ENCODE measurements at regions not wholly inside any gene's neighbourhood (a gene's known extent, or its start where the extent isn't known, plus 50 kb on each side); places are given as distances from the start of the nearest gene placed in this dataset.

GRCh38 chr10:24035761-24036160, 173.2 kb upstream of the KIAA1217 start:
- Histone ChIP-seq H3K9me3 (ENCODE audit: control insufficient read depth, insufficient read depth, low read length) (peaks cover 4% of the 10 kb centered on the region), H3K27ac (ENCODE audit: low read length) (no peak overlapping the region), H3K36me3 (ENCODE audit: control insufficient read depth, insufficient read depth, low read length) (no peaks in the 10 kb centered on the region), H3K27me3 (ENCODE audit: control insufficient read depth, insufficient read depth, low read length) (no peaks in the 10 kb centered on the region), H3K4me3 (ENCODE audit: low read length) (no peak overlapping the region), H3K4me1 (ENCODE audit: control insufficient read depth, insufficient read depth, low read length) (no peaks in the 10 kb centered on the region)
- intact Hi-C loops (cut with micrococcal nuclease), result no loop called here
- H3K36me3 Mint-ChIP-seq, result no peaks in the 10 kb centered on the region
- ATAC-seq (no peak), DNase-seq (no peak)
- peaks cover 5 to 19% of the 10 kb centered on the region in 2 donors for H3K9me3 Mint-ChIP-seq
- no peak overlapping the region for H3K27ac Mint-ChIP-seq
- H3K4me3 Mint-ChIP-seq, result no peak overlapping the region
- TF ChIP-seq CTCF (IDR thresholded peaks at IDR 0.05), result no peak
- 85% methylated on average over 4 of the region's 4 CpGs for WGBS (ENCODE audit: insufficient coverage)
- H3K4me1 Mint-ChIP-seq, result no peaks in the 10 kb centered on the region
- no peaks in the 10 kb centered on the region for H3K27me3 Mint-ChIP-seq (ENCODE audit: low read depth in 2 of 2)

- no peak for TF ChIP-seq CTCF (IDR thresholded peaks at IDR 0.05)
- Mint-ChIP-seq H3K9me3 (peaks cover 5 to 19% of the 10 kb centered on the region in 2 donors), H3K4me3 (no peak overlapping the region)
Measured at GRCh38 chr10:24039315-24039714, 169.6 kb upstream of the KIAA1217 start.

GRCh38 chr10:24039897-24040296, 169.0 kb upstream of the KIAA1217 start:
- ATAC-seq (no peak), DNase-seq (no peak)
- Mint-ChIP-seq H3K36me3 (no peaks in the 10 kb centered on the region), H3K9me3 (peaks cover 5 to 19% of the 10 kb centered on the region in 2 donors), H3K4me3 (no peak overlapping the region), H3K27me3 (ENCODE audit: low read depth in 2 of 2) (no peaks in the 10 kb centered on the region), H3K4me1 (no peaks in the 10 kb centered on the region), H3K27ac (no peak overlapping the region)
- H3K9me3 ChIP-seq (ENCODE audit: control insufficient read depth, insufficient read depth, low read length), result peaks cover 4% of the 10 kb centered on the region
- WGBS (ENCODE audit: insufficient coverage), result 76% methylated on average over 3 of the region's 3 CpGs
- H3K4me1 ChIP-seq (ENCODE audit: control insufficient read depth, insufficient read depth, low read length), result no peaks in the 10 kb centered on the region
- no peaks in the 10 kb centered on the region for H3K27me3 ChIP-seq (ENCODE audit: control insufficient read depth, insufficient read depth, low read length)
- intact Hi-C loops (cut with micrococcal nuclease), result no loop called here
- no peaks in the 10 kb centered on the region for H3K36me3 ChIP-seq (ENCODE audit: control insufficient read depth, insufficient read depth, low read length)
- no peak overlapping the region for H3K27ac ChIP-seq (ENCODE audit: low read length)
- no peak for TF ChIP-seq CTCF (IDR thresholded peaks at IDR 0.05)
- no peak overlapping the region for H3K4me3 ChIP-seq (ENCODE audit: low read length)

More at GRCh38 chr10:24039315-24039714, 169.6 kb upstream of the KIAA1217 start:
- DNase-seq (no peak), ATAC-seq (no peak)
- Mint-ChIP-seq H3K27me3 (ENCODE audit: low read depth in 2 of 2) (no peaks in the 10 kb centered on the region), H3K27ac (no peak overlapping the region), H3K4me1 (no peaks in the 10 kb centered on the region), H3K36me3 (no peaks in the 10 kb centered on the region)
- Histone ChIP-seq H3K27me3 (ENCODE audit: control insufficient read depth, insufficient read depth, low read length) (no peaks in the 10 kb centered on the region), H3K36me3 (ENCODE audit: control insufficient read depth, insufficient read depth, low read length) (no peaks in the 10 kb centered on the region), H3K9me3 (ENCODE audit: control insufficient read depth, insufficient read depth, low read length) (peaks cover 4% of the 10 kb centered on the region), H3K4me3 (ENCODE audit: low read length) (no peak overlapping the region), H3K27ac (ENCODE audit: low read length) (no peak overlapping the region), H3K4me1 (ENCODE audit: control insufficient read depth, insufficient read depth, low read length) (no peaks in the 10 kb centered on the region)
- 86% methylated on average over 4 of the region's 5 CpGs for WGBS (ENCODE audit: insufficient coverage)
- intact Hi-C loops (cut with micrococcal nuclease), result no loop called here

GRCh38 chr10:24041034-24041433, 167.9 kb upstream of the KIAA1217 start:
- no peak overlapping the region for H3K4me3 Mint-ChIP-seq
- no peak overlapping the region for H3K4me3 ChIP-seq (ENCODE audit: low read length)
- H3K27me3 ChIP-seq (ENCODE audit: control insufficient read depth, insufficient read depth, low read length), result no peaks in the 10 kb centered on the region
- no peak overlapping the region for H3K27ac Mint-ChIP-seq
- H3K4me1 Mint-ChIP-seq, result no peaks in the 10 kb centered on the region
- no peak for TF ChIP-seq CTCF (IDR thresholded peaks at IDR 0.05)
- no peaks in the 10 kb centered on the region for H3K36me3 Mint-ChIP-seq
- H3K27ac ChIP-seq (ENCODE audit: low read length), result no peak overlapping the region
- peaks cover under 1% of the 10 kb centered on the region for H3K9me3 ChIP-seq (ENCODE audit: control insufficient read depth, insufficient read depth, low read length)
- WGBS (ENCODE audit: insufficient coverage), result 81% methylated on average over 3 of the region's 3 CpGs
- intact Hi-C loops (cut with micrococcal nuclease), result no loop called here
- H3K36me3 ChIP-seq (ENCODE audit: control insufficient read depth, insufficient read depth, low read length), result no peaks in the 10 kb centered on the region
- peaks cover 4 to 15% of the 10 kb centered on the region in 2 donors for H3K9me3 Mint-ChIP-seq
- DNase-seq (no peak), ATAC-seq (no peak)
- H3K27me3 Mint-ChIP-seq (ENCODE audit: low read depth in 2 of 2), result no peaks in the 10 kb centered on the region
- H3K4me1 ChIP-seq (ENCODE audit: control insufficient read depth, insufficient read depth, low read length), result no peaks in the 10 kb centered on the region

Data from natural killer cell (primary cell).